ENCODE measurements at regions not wholly inside any gene's neighbourhood (a gene's known extent, or its start where the extent isn't known, plus 50 kb on each side); places are given as distances from the start of the nearest gene placed in this dataset.
"Not testable (repeated sequence)": the region's sequence is repeated elsewhere in the genome, so short reads cannot be mapped to it uniquely, and the experiment has no call there.

- no peaks in the 10 kb centered on the region for H3K36me3 ChIP-seq (ENCODE audit: control insufficient read depth, insufficient read depth, low read length)
- peaks cover 5% of the 10 kb centered on the region for H3K4me1 ChIP-seq (ENCODE audit: control insufficient read depth, insufficient read depth, low read length)
- no peaks in the 10 kb centered on the region for H3K9me3 ChIP-seq (replicated peaks; ENCODE audit: control insufficient read depth, low read depth, low read length)
- no peak overlapping the region for H3K4me3 ChIP-seq (ENCODE audit: low read length)
- H3K27me3 ChIP-seq (ENCODE audit: control insufficient read depth, insufficient read depth, low read length), result no peaks in the 10 kb centered on the region
- peak; percentile 90 for DNase-seq
- H3K27ac ChIP-seq (ENCODE audit: low read length), result peak overlapping the region; percentile 70
- WGBS (ENCODE audit: insufficient coverage), result 34% methylated on average over 2 of the region's 5 CpGs
Measured at GRCh38 chr1:192903142-192903541, 94.3 kb downstream of the RGS2 start.

GRCh38 chr1:192904438-192904895 is 95.6 kb downstream of the RGS2 start:
- Histone ChIP-seq H3K27me3 (ENCODE audit: control insufficient read depth, insufficient read depth, low read length) (no peaks in the 10 kb centered on the region), H3K9me3 (replicated peaks; ENCODE audit: control insufficient read depth, low read depth, low read length) (no peaks in the 10 kb centered on the region), H3K4me3 (ENCODE audit: low read length) (no peak overlapping the region), H3K27ac (ENCODE audit: low read length) (peak overlapping the region; percentile 47), H3K4me1 (ENCODE audit: control insufficient read depth, insufficient read depth, low read length) (peaks cover 5% of the 10 kb centered on the region), H3K36me3 (ENCODE audit: control insufficient read depth, insufficient read depth, low read length) (no peaks in the 10 kb centered on the region)
- peak; percentile 56 for DNase-seq
- WGBS (ENCODE audit: insufficient coverage), result 78% methylated on average over 4 of the region's 7 CpGs

GRCh38 chr1:192905049-192905448 is 96.2 kb downstream of the RGS2 start:
- H3K9me3 ChIP-seq (replicated peaks; ENCODE audit: control insufficient read depth, low read depth, low read length), result no peaks in the 10 kb centered on the region
- no peak for DNase-seq
- no peaks in the 10 kb centered on the region for H3K36me3 ChIP-seq (ENCODE audit: control insufficient read depth, insufficient read depth, low read length)
- H3K4me3 ChIP-seq (ENCODE audit: low read length), result no peak overlapping the region
- no peak overlapping the region for H3K27ac ChIP-seq (ENCODE audit: low read length)
- no peaks in the 10 kb centered on the region for H3K27me3 ChIP-seq (ENCODE audit: control insufficient read depth, insufficient read depth, low read length)
- peaks cover 5% of the 10 kb centered on the region for H3K4me1 ChIP-seq (ENCODE audit: control insufficient read depth, insufficient read depth, low read length)

DNA sequence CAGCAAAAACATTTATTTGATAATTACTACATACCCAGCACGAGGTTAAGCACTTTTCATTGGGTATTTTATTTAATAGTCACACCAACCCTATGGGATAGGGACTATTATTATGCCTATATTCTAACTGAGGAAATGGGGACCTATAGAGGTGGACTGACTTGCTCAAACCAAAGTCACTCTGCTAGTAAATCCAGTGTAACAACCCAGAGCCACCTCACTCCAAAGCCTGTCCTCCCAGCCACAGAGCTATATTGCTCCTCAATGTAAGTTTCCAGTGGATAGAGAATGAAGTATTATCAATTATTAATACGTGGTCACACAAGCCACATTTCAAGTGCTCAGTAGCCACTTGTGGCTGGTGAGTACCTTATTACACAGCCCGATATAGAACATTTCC is 97.5 kb downstream of the RGS2 start:
- Histone ChIP-seq H3K36me3 (ENCODE audit: control insufficient read depth, insufficient read depth, low read length) (no peaks in the 10 kb centered on the region), H3K4me1 (ENCODE audit: control insufficient read depth, insufficient read depth, low read length) (peaks cover 5% of the 10 kb centered on the region), H3K27ac (ENCODE audit: low read length) (no peak overlapping the region), H3K4me3 (ENCODE audit: low read length) (no peak overlapping the region), H3K27me3 (ENCODE audit: control insufficient read depth, insufficient read depth, low read length) (no peaks in the 10 kb centered on the region), H3K9me3 (replicated peaks; ENCODE audit: control insufficient read depth, low read depth, low read length) (no peaks in the 10 kb centered on the region)
- DNase-seq, result no peak
- no CpG with 5 or more reads among the region's 3 CpGs for WGBS (ENCODE audit: insufficient coverage)

DNA sequence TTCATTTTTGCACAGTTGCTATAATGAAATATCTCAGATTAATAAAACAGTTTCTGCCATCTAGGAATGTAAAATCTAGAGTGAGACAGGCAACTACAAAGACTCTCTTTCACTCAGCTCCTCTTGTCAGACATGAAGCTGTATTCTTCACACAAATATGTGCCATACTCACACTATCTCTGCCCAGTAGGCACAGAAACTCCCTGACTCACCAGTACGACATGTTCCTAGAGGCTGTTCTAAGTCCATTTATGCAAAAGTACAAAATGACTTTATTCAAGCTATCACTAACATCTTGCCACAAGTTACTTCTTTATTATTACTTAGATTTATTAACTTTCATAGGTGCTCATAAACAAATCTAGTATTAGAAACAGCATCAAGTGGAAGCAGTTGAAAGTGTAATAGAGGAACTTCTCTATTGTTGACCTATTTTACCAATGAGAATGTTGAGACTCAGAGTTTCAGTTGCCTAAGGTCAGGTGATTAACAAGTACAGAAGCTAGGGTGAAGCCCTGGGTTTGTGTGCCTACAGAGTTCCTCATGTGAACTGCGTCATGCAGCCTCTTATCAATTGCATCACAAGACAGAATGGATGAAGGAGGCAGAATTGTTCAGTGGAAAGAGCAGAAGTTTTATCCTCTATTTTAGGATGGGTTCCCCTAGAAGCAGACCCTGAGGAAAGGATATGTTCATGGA is 98.9 kb downstream of the RGS2 start:
- H3K27me3 ChIP-seq (ENCODE audit: control insufficient read depth, insufficient read depth, low read length), result no peaks in the 10 kb centered on the region
- H3K27ac ChIP-seq (ENCODE audit: low read length), result no peak overlapping the region
- no peak overlapping the region for H3K4me3 ChIP-seq (ENCODE audit: low read length)
- no peaks in the 10 kb centered on the region for H3K36me3 ChIP-seq (ENCODE audit: control insufficient read depth, insufficient read depth, low read length)
- no CpG with 5 or more reads among the region's 2 CpGs for WGBS (ENCODE audit: insufficient coverage)
- H3K4me1 ChIP-seq (ENCODE audit: control insufficient read depth, insufficient read depth, low read length), result peaks cover 3% of the 10 kb centered on the region
- no peak for DNase-seq
- H3K9me3 ChIP-seq (replicated peaks; ENCODE audit: control insufficient read depth, low read depth, low read length), result no peaks in the 10 kb centered on the region

DNA sequence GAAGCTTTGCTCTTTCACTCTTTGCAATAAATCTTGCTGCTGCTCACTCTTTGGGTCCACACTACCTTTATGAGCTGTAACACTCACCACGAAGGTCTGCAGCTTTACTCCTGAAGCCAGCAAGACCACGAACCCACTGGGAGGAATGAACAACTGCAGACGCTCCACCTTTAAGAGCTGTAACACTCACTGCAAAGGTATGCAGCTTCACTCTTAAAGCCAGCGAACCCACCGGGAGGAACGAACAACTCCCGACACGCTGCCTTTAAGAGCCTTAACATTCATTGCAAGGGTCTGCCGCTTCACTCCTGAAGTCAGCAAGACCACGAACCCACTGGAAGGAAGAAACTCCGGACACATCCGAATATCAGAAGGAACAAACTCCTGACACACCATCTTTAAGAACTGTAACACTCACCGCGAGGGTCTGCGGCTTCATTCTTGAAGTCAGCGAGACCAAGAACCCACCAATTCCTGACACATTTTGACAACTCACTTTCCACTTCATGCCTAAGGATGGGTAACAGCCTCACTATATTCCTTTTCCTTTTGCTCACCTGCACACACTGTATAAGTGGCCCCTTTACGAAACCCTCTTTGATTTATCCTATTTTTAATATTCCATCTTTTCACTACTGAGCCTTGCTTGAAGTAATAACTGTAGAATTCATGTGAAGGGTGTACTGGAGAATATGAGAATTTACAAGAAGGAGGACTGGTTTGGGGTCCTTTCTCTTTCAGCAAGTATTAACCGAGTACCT is 103.2 kb downstream of the RGS2 start:
- not testable (repeated sequence) for DNase-seq; H3K4me1 ChIP-seq (ENCODE audit: control insufficient read depth, insufficient read depth, low read length); H3K9me3 ChIP-seq (replicated peaks; ENCODE audit: control insufficient read depth, low read depth, low read length); H3K4me3 ChIP-seq (ENCODE audit: low read length); H3K36me3 ChIP-seq (ENCODE audit: control insufficient read depth, insufficient read depth, low read length); H3K27ac ChIP-seq (ENCODE audit: low read length); H3K27me3 ChIP-seq (ENCODE audit: control insufficient read depth, insufficient read depth, low read length)
- WGBS (ENCODE audit: insufficient coverage), result 91% methylated on average over 14 of the region's 18 CpGs

DNA sequence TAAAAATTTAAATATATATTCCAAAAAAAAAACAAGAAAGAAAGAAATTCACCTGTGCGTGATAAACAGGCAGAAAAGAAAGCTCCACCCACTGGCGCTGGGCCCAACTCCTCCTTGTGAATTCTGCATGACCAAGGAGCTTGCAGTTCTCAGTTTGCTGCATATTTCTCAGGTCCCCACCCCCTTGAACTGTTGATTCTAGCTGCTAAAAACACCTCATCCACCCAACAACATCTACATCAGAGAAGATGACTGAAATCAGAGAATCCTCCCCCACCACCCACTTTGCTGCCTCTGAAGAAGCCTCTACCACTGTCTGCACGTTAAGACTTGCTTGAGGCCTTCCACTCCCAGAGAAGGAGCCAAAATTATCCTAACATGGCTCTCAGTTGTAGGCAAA is 104.8 kb downstream of the RGS2 start:
- 71% methylated on average over 1 of the region's 3 CpGs for WGBS (ENCODE audit: insufficient coverage)

GRCh38 chr1:192914092-192914491 is 105.3 kb downstream of the RGS2 start:
- no peaks in the 10 kb centered on the region for H3K4me1 ChIP-seq (ENCODE audit: control insufficient read depth, insufficient read depth, low read length)
- no peak for DNase-seq
- H3K36me3 ChIP-seq (ENCODE audit: control insufficient read depth, insufficient read depth, low read length), result no peaks in the 10 kb centered on the region
- H3K9me3 ChIP-seq (replicated peaks; ENCODE audit: control insufficient read depth, low read depth, low read length), result no peaks in the 10 kb centered on the region
- no peak overlapping the region for H3K27ac ChIP-seq (ENCODE audit: low read length)
- H3K4me3 ChIP-seq (ENCODE audit: low read length), result no peak overlapping the region
- no CpG with 5 or more reads among the region's 1 CpG for WGBS (ENCODE audit: insufficient coverage)
- no peaks in the 10 kb centered on the region for H3K27me3 ChIP-seq (ENCODE audit: control insufficient read depth, insufficient read depth, low read length)

More for the DNA sequence above, 104.8 kb downstream of the RGS2 start:
- no peaks in the 10 kb centered on the region for H3K9me3 ChIP-seq (replicated peaks; ENCODE audit: control insufficient read depth, low read depth, low read length)
- no peaks in the 10 kb centered on the region for H3K27me3 ChIP-seq (ENCODE audit: control insufficient read depth, insufficient read depth, low read length)
- no peak overlapping the region for H3K27ac ChIP-seq (ENCODE audit: low read length)
- no peaks in the 10 kb centered on the region for H3K36me3 ChIP-seq (ENCODE audit: control insufficient read depth, insufficient read depth, low read length)
- H3K4me1 ChIP-seq (ENCODE audit: control insufficient read depth, insufficient read depth, low read length), result no peaks in the 10 kb centered on the region
- H3K4me3 ChIP-seq (ENCODE audit: low read length), result no peak overlapping the region
- no peak for DNase-seq

GRCh38 chr1:192914696-192915095 is 105.9 kb downstream of the RGS2 start:
- Histone ChIP-seq H3K9me3 (replicated peaks; ENCODE audit: control insufficient read depth, low read depth, low read length) (no peaks in the 10 kb centered on the region), H3K36me3 (ENCODE audit: control insufficient read depth, insufficient read depth, low read length) (no peaks in the 10 kb centered on the region), H3K27me3 (ENCODE audit: control insufficient read depth, insufficient read depth, low read length) (no peaks in the 10 kb centered on the region), H3K4me1 (ENCODE audit: control insufficient read depth, insufficient read depth, low read length) (no peaks in the 10 kb centered on the region), H3K4me3 (ENCODE audit: low read length) (no peak overlapping the region), H3K27ac (ENCODE audit: low read length) (no peak overlapping the region)
- peak; percentile 35 for DNase-seq
- 100% methylated on average over 2 of the region's 2 CpGs for WGBS (ENCODE audit: insufficient coverage)

DNA sequence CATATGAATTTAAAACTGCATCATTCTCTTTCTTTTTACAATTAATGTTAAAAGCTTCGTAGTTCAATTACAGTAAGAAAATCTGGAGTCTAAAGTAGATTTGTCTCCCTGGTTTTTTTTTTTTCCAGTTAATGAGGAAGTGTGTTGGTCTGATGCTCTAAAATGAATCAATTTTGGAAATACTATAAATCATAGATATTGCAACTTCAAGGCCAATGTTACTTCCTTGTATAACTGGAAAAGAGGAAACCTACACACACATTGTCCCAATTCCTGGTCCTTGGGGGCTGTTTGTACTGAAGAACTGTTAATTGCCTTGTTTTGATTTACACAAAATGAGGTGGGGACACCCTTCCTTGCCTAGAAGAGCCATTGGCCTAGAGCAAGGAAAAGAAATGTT is 107.2 kb downstream of the RGS2 start:
- no peak overlapping the region for H3K4me3 ChIP-seq (ENCODE audit: low read length)
- no peaks in the 10 kb centered on the region for H3K9me3 ChIP-seq (replicated peaks; ENCODE audit: control insufficient read depth, low read depth, low read length)
- no peak overlapping the region for H3K27ac ChIP-seq (ENCODE audit: low read length)
- no CpG with 5 or more reads among the region's 1 CpG for WGBS (ENCODE audit: insufficient coverage)
- H3K27me3 ChIP-seq (ENCODE audit: control insufficient read depth, insufficient read depth, low read length), result no peaks in the 10 kb centered on the region
- no peaks in the 10 kb centered on the region for H3K36me3 ChIP-seq (ENCODE audit: control insufficient read depth, insufficient read depth, low read length)
- no peak for DNase-seq
- no peaks in the 10 kb centered on the region for H3K4me1 ChIP-seq (ENCODE audit: control insufficient read depth, insufficient read depth, low read length)

All from muscle of leg (tissue), 3 donors.